ENCODE measurements at regions not wholly inside any gene's neighbourhood (a gene's known extent, or its start where the extent isn't known, plus 50 kb on each side); places are given as distances from the start of the nearest gene placed in this dataset.

- CTCF ChIA-PET = no interaction called here
- H3K27me3 Mint-ChIP-seq = no peaks in the 10 kb centered on the region
- DNase-seq = no peak
- no peaks in the 10 kb centered on the region for H3K36me3 Mint-ChIP-seq
- H3K4me3 Mint-ChIP-seq = no peak overlapping the region
- no peak overlapping the region for H3K27ac Mint-ChIP-seq
- H3K9me3 Mint-ChIP-seq = no peaks in the 10 kb centered on the region
- no peaks in the 10 kb centered on the region for H3K4me1 Mint-ChIP-seq (ENCODE audit: low read depth)
- POLR2A ChIA-PET = no interaction called here
- intact Hi-C loops (cut with micrococcal nuclease) = no loop called here
Observed at GRCh38 chr10:78920011-78920410, 148.8 kb upstream of the ZMIZ1 start.

GRCh38 chr10:78921895-78922294 lies 146.9 kb upstream of the ZMIZ1 start:
- intact Hi-C loops (cut with micrococcal nuclease) = no loop called here
- no peaks in the 10 kb centered on the region for H3K27me3 Mint-ChIP-seq
- H3K9me3 Mint-ChIP-seq = no peaks in the 10 kb centered on the region
- H3K4me1 Mint-ChIP-seq (ENCODE audit: low read depth) = no peaks in the 10 kb centered on the region
- ChIA-PET POLR2A (interaction anchor here (0.6 kb wide), 1 partner anchor 35 kb away, joined by 3 read pairs; no protein-coding TSS in a partner anchor), CTCF (interaction anchor here (1.2 kb wide), 1 partner anchor 17 kb away, joined by 3 read pairs; no protein-coding TSS in a partner anchor)
- no peak overlapping the region for H3K4me3 Mint-ChIP-seq
- no peak overlapping the region for H3K27ac Mint-ChIP-seq
- DNase-seq = no peak
- no peaks in the 10 kb centered on the region for H3K36me3 Mint-ChIP-seq

- no peak for DNase-seq
- H3K9me3 Mint-ChIP-seq = no peaks in the 10 kb centered on the region
- H3K36me3 Mint-ChIP-seq = no peaks in the 10 kb centered on the region
- no peak overlapping the region for H3K27ac Mint-ChIP-seq
- CTCF ChIA-PET = no interaction called here
- no peaks in the 10 kb centered on the region for H3K27me3 Mint-ChIP-seq
- POLR2A ChIA-PET = no interaction called here
- no peak overlapping the region for H3K4me3 Mint-ChIP-seq
- no peaks in the 10 kb centered on the region for H3K4me1 Mint-ChIP-seq (ENCODE audit: low read depth)
- intact Hi-C loops (cut with micrococcal nuclease) = no loop called here
Observed at GRCh38 chr10:78923647-78924318, 145.0 kb upstream of the ZMIZ1 start.

GRCh38 chr10:78924319-78925003 lies 144.3 kb upstream of the ZMIZ1 start:
- DNase-seq = no peak
- CTCF ChIA-PET = no interaction called here
- intact Hi-C loops (cut with micrococcal nuclease) = no loop called here
- H3K27me3 Mint-ChIP-seq = no peaks in the 10 kb centered on the region
- H3K9me3 Mint-ChIP-seq = no peaks in the 10 kb centered on the region
- H3K36me3 Mint-ChIP-seq = no peaks in the 10 kb centered on the region
- no peaks in the 10 kb centered on the region for H3K4me1 Mint-ChIP-seq (ENCODE audit: low read depth)
- H3K4me3 Mint-ChIP-seq = no peak overlapping the region
- no peak overlapping the region for H3K27ac Mint-ChIP-seq
- POLR2A ChIA-PET = no interaction called here

GRCh38 chr10:78925275-78925674 lies 143.5 kb upstream of the ZMIZ1 start:
- intact Hi-C loops (cut with micrococcal nuclease) = no loop called here
- Mint-ChIP-seq H3K9me3 (no peaks in the 10 kb centered on the region), H3K4me1 (ENCODE audit: low read depth) (no peaks in the 10 kb centered on the region), H3K27me3 (no peaks in the 10 kb centered on the region), H3K36me3 (no peaks in the 10 kb centered on the region), H3K4me3 (no peak overlapping the region), H3K27ac (no peak overlapping the region)
- ChIA-PET CTCF (no interaction called here), POLR2A (no interaction called here)
- no peak for DNase-seq

- ChIA-PET CTCF (no interaction called here), POLR2A (no interaction called here)
- intact Hi-C loops (cut with micrococcal nuclease) = no loop called here
- H3K4me3 Mint-ChIP-seq = no peak overlapping the region
- H3K9me3 Mint-ChIP-seq = no peaks in the 10 kb centered on the region
- no peaks in the 10 kb centered on the region for H3K36me3 Mint-ChIP-seq
- no peaks in the 10 kb centered on the region for H3K27me3 Mint-ChIP-seq
- no peak overlapping the region for H3K27ac Mint-ChIP-seq
- no peaks in the 10 kb centered on the region for H3K4me1 Mint-ChIP-seq (ENCODE audit: low read depth)
- DNase-seq = no peak
Observed at GRCh38 chr10:78925800-78926319, 142.9 kb upstream of the ZMIZ1 start.

- intact Hi-C loops (cut with micrococcal nuclease) = no loop called here
- H3K27ac Mint-ChIP-seq = no peak overlapping the region
- no peaks in the 10 kb centered on the region for H3K27me3 Mint-ChIP-seq
- POLR2A ChIA-PET = no interaction called here
- no peak overlapping the region for H3K4me3 Mint-ChIP-seq
- no peaks in the 10 kb centered on the region for H3K36me3 Mint-ChIP-seq
- no peak for DNase-seq
- H3K4me1 Mint-ChIP-seq (ENCODE audit: low read depth) = no peaks in the 10 kb centered on the region
- no peaks in the 10 kb centered on the region for H3K9me3 Mint-ChIP-seq
- CTCF ChIA-PET = no interaction called here
Observed at GRCh38 chr10:78927257-78927995, 141.3 kb upstream of the ZMIZ1 start.

GRCh38 chr10:78928330-78928729 lies 140.4 kb upstream of the ZMIZ1 start:
- Mint-ChIP-seq H3K9me3 (no peaks in the 10 kb centered on the region), H3K4me3 (no peak overlapping the region), H3K27me3 (no peaks in the 10 kb centered on the region), H3K4me1 (ENCODE audit: low read depth) (no peaks in the 10 kb centered on the region), H3K27ac (no peak overlapping the region), H3K36me3 (no peaks in the 10 kb centered on the region)
- intact Hi-C loops (cut with micrococcal nuclease) = no loop called here
- CTCF ChIA-PET = no interaction called here
- DNase-seq = no peak
- POLR2A ChIA-PET = no interaction called here

GRCh38 chr10:78929541-78929940 lies 139.2 kb upstream of the ZMIZ1 start:
- ChIA-PET POLR2A (no interaction called here), CTCF (no interaction called here)
- no peaks in the 10 kb centered on the region for H3K27me3 Mint-ChIP-seq
- no peaks in the 10 kb centered on the region for H3K9me3 Mint-ChIP-seq
- H3K4me3 Mint-ChIP-seq = no peak overlapping the region
- H3K27ac Mint-ChIP-seq = no peak overlapping the region
- no peak for DNase-seq
- H3K4me1 Mint-ChIP-seq (ENCODE audit: low read depth) = no peaks in the 10 kb centered on the region
- no peaks in the 10 kb centered on the region for H3K36me3 Mint-ChIP-seq
- intact Hi-C loops (cut with micrococcal nuclease) = no loop called here

- CTCF ChIA-PET = no interaction called here
- Mint-ChIP-seq H3K36me3 (no peaks in the 10 kb centered on the region), H3K9me3 (no peaks in the 10 kb centered on the region), H3K27me3 (no peaks in the 10 kb centered on the region), H3K4me3 (no peak overlapping the region), H3K4me1 (ENCODE audit: low read depth) (no peaks in the 10 kb centered on the region), H3K27ac (no peak overlapping the region)
- DNase-seq = no peak
- POLR2A ChIA-PET = no interaction called here
- intact Hi-C loops (cut with micrococcal nuclease) = loop anchor here (10.0 kb wide), 1 partner anchor 263 kb away; no protein-coding TSS in a partner anchor
Observed at GRCh38 chr10:78931321-78932053, 137.3 kb upstream of the ZMIZ1 start.

- ChIA-PET POLR2A (no interaction called here), CTCF (interaction anchor here (0.7 kb wide), 1 partner anchor 883 kb away, joined by 3 read pairs; no protein-coding TSS in a partner anchor)
- Mint-ChIP-seq H3K27me3 (no peaks in the 10 kb centered on the region), H3K36me3 (no peaks in the 10 kb centered on the region), H3K9me3 (no peaks in the 10 kb centered on the region), H3K4me1 (ENCODE audit: low read depth) (no peaks in the 10 kb centered on the region), H3K27ac (no peak overlapping the region), H3K4me3 (no peak overlapping the region)
- intact Hi-C loops (cut with micrococcal nuclease) = loop anchor here (10.0 kb wide), 1 partner anchor 263 kb away; no protein-coding TSS in a partner anchor
- no peak for DNase-seq
Observed at GRCh38 chr10:78932054-78932386, 136.7 kb upstream of the ZMIZ1 start.

- H3K4me1 Mint-ChIP-seq (ENCODE audit: low read depth) = no peaks in the 10 kb centered on the region
- H3K27me3 Mint-ChIP-seq = no peaks in the 10 kb centered on the region
- no peak overlapping the region for H3K27ac Mint-ChIP-seq
- no peak for DNase-seq
- H3K36me3 Mint-ChIP-seq = no peaks in the 10 kb centered on the region
- intact Hi-C loops (cut with micrococcal nuclease) = loop anchor here (10.0 kb wide), 1 partner anchor 262 kb away; no protein-coding TSS in a partner anchor
- POLR2A ChIA-PET = no interaction called here
- CTCF ChIA-PET = no interaction called here
- no peak overlapping the region for H3K4me3 Mint-ChIP-seq
- no peaks in the 10 kb centered on the region for H3K9me3 Mint-ChIP-seq
Observed at GRCh38 chr10:78932861-78933260, 135.9 kb upstream of the ZMIZ1 start.
